ENCODE measurements at regions not wholly inside any gene's neighbourhood (a gene's known extent, or its start where the extent isn't known, plus 50 kb on each side); places are given as distances from the start of the nearest gene placed in this dataset.

GRCh38 chr11:133749841-133750240, 95.5 kb downstream of the SPATA19 start:
- TF ChIP-seq CTCF (conservative IDR thresholded peaks at IDR 0.05) (no peak), ZFX (IDR thresholded peaks at IDR 0.05) (no peak)

Data from C4-2B (cell line).